OCI-LY3 (cell line): ENCODE measurements at regions not wholly inside any gene's neighbourhood (a gene's known extent, or its start where the extent isn't known, plus 50 kb on each side); places are given as distances from the start of the nearest gene placed in this dataset.
"Not testable (repeated sequence)": the region's sequence is repeated elsewhere in the genome, so short reads cannot be mapped to it uniquely, and the experiment has no call there.

ENCODE experiments used
- H2AFZ ChIP-seq: fragments of 200-600, 300-600 bp; shearing (Covaris generic); 2 replicates; pipeline ENCODE4 v1.6.0; 2014; ENCODE audit warnings: antibody characterized with exemption, low read depth, low read length
- H3K27ac ChIP-seq: fragments of 200-600, 300-600 bp; sonication (generic); 2 replicates; pipeline ENCODE4 v1.5.1; 2014; ENCODE audit warnings: mild to moderate bottlenecking, low read length, moderate library complexity, mixed read lengths
- H3K27me3 ChIP-seq: fragments of 200-600, 300-600 bp; sonication (generic); 2 replicates; pipeline ENCODE4 v1.6.1; 2014; ENCODE audit warnings: low read depth, low read length, mixed read lengths
- H3K36me3 ChIP-seq: fragments of 200-600, 300-600 bp; sonication (generic); replicated peaks from 2 replicates; pipeline ENCODE3; 2014; ENCODE audit warnings: low read depth, low read length, mixed read lengths
- H3K4me1 ChIP-seq: fragments of 300-600, 200-600 bp; sonication (generic); 2 replicates; pipeline ENCODE4 v1.6.1; 2014; ENCODE audit warnings: low read length, mixed read lengths
- H3K4me2 ChIP-seq: fragments of 200-600, 300-600 bp; sonication (generic); 2 replicates; pipeline ENCODE4 v1.6.1; 2014; ENCODE audit warnings: low read length, mixed read lengths
- H3K4me3 ChIP-seq: fragments of 300-600, 200-600 bp; sonication (generic); 2 replicates; pipeline ENCODE4 v1.5.1; 2014; ENCODE audit warnings: antibody characterized with exemption, mild to moderate bottlenecking, low read length, moderate library complexity
- H3K79me2 ChIP-seq: fragments of 300-600, 200-600 bp; shearing (Covaris generic); 2 replicates; pipeline ENCODE4 v1.6.1; 2014; ENCODE audit warnings: mild to moderate bottlenecking, low read length, mixed read lengths
- H3K9ac ChIP-seq: fragments of 300-600, 200-600 bp; shearing (Covaris generic); 2 replicates; pipeline ENCODE4 v1.6.0; 2014; ENCODE audit warnings: mild to moderate bottlenecking, low read length, moderate library complexity
- H3K9me3 ChIP-seq: fragments of 200-600, 300-600 bp; shearing (Covaris generic); 2 replicates; pipeline ENCODE4 v1.6.1; 2014; ENCODE audit warnings: low read length, mixed read lengths; ENCODE audit not compliant: insufficient read depth
- H4K20me1 ChIP-seq: fragments of 200-600, 300-600 bp; sonication (generic); 2 replicates; pipeline ENCODE4 v1.6.1; 2016; ENCODE audit warnings: low read length, mixed read lengths; ENCODE audit not compliant: insufficient read depth

- H3K9ac ChIP-seq, H3K4me1 ChIP-seq, H3K27ac ChIP-seq, H3K9me3 ChIP-seq, H2AFZ ChIP-seq, H4K20me1 ChIP-seq, H3K36me3 ChIP-seq, H3K79me2 ChIP-seq, H3K27me3 ChIP-seq, H3K4me2 ChIP-seq, H3K4me3 ChIP-seq: not testable (repeated sequence)
These were observed 126.0 kb downstream of the POTEM start for GRCh38 chr14:19093227-19093626.

- H3K27me3 ChIP-seq, H4K20me1 ChIP-seq, H3K4me3 ChIP-seq, H3K4me1 ChIP-seq, H3K79me2 ChIP-seq, H3K9ac ChIP-seq, H3K36me3 ChIP-seq, H3K9me3 ChIP-seq, H2AFZ ChIP-seq, H3K4me2 ChIP-seq, H3K27ac ChIP-seq: not testable (repeated sequence)
These were observed 127.5 kb downstream of the POTEM start for GRCh38 chr14:19094731-19095130.

DNA sequence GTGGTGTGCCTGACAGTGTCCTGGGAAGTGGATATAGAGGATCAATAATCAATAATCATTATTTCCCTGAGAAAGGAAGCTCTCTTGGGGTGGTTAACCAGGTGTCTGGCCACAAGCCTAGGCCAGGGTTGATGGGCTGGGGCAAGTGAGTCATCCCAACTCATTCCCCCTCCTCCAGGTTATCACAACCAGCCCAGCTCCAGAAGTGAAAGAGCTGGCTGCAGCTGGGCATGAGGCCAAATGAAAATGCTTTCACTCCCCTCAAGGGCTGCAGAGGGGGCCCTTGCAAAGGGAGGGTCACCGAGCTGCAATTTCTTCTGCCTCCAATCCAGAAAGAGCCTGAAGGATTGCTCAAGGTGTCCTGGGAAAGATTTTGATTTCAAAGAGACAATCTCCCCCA is 127.9 kb downstream of the POTEM start:
- not testable (repeated sequence) for H2AFZ ChIP-seq, H3K36me3 ChIP-seq, H3K4me2 ChIP-seq, H3K4me1 ChIP-seq, H3K9ac ChIP-seq, H4K20me1 ChIP-seq, H3K4me3 ChIP-seq, H3K27ac ChIP-seq, H3K79me2 ChIP-seq, H3K9me3 ChIP-seq, H3K27me3 ChIP-seq

GRCh38 chr14:19096467-19096866 is 129.2 kb downstream of the POTEM start:
- not testable (repeated sequence) for H3K4me2 ChIP-seq, H3K79me2 ChIP-seq, H3K4me3 ChIP-seq, H3K27me3 ChIP-seq, H4K20me1 ChIP-seq, H3K4me1 ChIP-seq, H3K27ac ChIP-seq, H3K36me3 ChIP-seq, H3K9me3 ChIP-seq, H2AFZ ChIP-seq, H3K9ac ChIP-seq

GRCh38 chr14:19096876-19097275 is 129.6 kb downstream of the POTEM start:
- H3K79me2 ChIP-seq, H3K9ac ChIP-seq, H3K4me1 ChIP-seq, H3K27ac ChIP-seq, H3K4me2 ChIP-seq, H3K4me3 ChIP-seq, H3K36me3 ChIP-seq, H2AFZ ChIP-seq, H3K9me3 ChIP-seq, H4K20me1 ChIP-seq, H3K27me3 ChIP-seq: not testable (repeated sequence)

DNA sequence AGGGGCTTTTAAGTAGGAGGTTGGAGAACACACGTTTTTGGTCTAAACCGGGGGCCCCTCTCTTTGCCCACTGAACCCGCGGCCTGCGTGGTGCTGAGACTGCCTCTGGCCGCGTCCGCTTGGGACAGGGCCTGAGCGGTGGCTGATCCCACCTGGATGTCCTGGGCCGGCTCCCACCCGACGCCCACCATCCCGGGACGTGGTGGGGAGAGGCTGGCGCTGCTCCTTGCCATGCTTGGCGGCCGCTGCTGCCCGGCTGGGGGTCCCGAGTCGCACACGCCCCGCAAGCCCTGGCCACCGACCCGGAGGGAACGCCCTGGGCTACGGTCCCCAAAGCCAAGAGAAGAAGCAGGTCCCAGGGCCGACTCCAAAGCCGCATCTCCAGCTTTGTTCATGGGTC is 130.1 kb downstream of the POTEM start:
- not testable (repeated sequence) for H2AFZ ChIP-seq, H3K36me3 ChIP-seq, H3K4me1 ChIP-seq, H4K20me1 ChIP-seq, H3K4me2 ChIP-seq, H3K79me2 ChIP-seq, H3K27ac ChIP-seq, H3K4me3 ChIP-seq, H3K27me3 ChIP-seq, H3K9me3 ChIP-seq, H3K9ac ChIP-seq

DNA sequence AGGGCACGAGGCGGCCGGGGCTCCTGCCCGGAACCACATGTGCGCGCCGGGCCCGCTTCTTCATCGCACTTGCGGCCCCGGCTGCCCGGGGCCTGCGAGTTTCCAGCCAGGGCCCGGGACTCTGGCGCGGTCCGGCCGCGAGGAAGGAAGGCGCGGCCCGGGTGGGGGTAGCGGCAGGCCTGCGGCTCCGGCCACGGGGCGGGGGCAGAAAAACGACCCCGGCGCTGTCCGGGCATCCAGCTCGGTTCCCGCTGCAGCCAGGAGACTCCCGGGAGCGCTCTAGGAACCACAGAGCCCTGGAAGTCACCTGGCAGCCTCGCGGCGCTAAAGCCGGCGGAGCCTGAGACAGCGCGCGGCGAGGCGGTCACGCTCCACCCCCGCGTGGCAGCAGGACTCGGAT is 130.5 kb downstream of the POTEM start:
- not testable (repeated sequence) for H3K4me1 ChIP-seq, H2AFZ ChIP-seq, H3K79me2 ChIP-seq, H3K27me3 ChIP-seq, H3K27ac ChIP-seq, H3K9me3 ChIP-seq, H4K20me1 ChIP-seq, H3K36me3 ChIP-seq, H3K4me2 ChIP-seq, H3K9ac ChIP-seq, H3K4me3 ChIP-seq

DNA sequence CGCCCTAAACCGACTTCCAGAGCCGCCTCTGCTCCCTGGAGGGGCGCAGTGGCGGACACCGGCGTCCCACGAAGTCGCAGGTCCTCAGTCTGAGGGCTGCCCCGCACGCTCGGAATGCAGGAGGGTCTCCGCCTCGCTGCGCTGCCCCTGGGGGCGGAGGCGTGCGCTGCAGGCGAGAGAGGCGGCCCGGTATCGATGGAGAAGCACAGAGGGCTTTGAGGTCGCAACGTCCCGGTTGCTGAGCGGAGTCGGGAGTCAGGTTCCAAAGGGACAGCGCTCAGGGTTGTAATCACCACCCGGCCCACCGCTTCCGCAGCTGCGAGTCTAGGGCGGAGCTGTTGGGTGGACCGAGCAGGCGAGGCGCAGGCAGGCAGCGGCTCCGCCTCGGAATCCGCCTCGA is 131.0 kb downstream of the POTEM start:
- not testable (repeated sequence) for H3K4me2 ChIP-seq, H3K27ac ChIP-seq, H3K4me1 ChIP-seq, H2AFZ ChIP-seq, H3K27me3 ChIP-seq, H3K36me3 ChIP-seq, H3K9me3 ChIP-seq, H3K79me2 ChIP-seq, H4K20me1 ChIP-seq, H3K9ac ChIP-seq, H3K4me3 ChIP-seq

DNA sequence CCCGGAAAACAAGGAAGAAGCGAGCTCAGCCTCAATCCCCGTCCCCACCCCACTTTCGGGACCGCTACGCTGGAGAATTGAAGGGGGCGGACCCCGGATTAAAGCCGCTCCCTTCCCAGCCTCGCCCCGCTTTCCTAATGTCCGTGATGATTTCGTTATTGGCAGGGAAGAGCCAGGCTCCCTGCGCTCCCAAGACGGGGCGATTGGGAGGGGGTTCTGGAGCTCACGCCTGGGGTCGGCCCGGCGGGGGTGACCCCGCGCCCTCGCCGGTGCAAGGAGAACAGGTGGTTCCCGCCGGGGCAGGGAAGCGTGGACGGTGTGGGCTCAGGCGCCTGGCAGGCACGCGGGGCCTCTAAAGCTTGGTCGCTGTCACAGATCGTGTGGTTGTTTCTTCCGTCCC is 131.5 kb downstream of the POTEM start:
- not testable (repeated sequence) for H4K20me1 ChIP-seq, H2AFZ ChIP-seq, H3K4me2 ChIP-seq, H3K36me3 ChIP-seq, H3K27me3 ChIP-seq, H3K27ac ChIP-seq, H3K4me3 ChIP-seq, H3K9ac ChIP-seq, H3K4me1 ChIP-seq, H3K9me3 ChIP-seq, H3K79me2 ChIP-seq

DNA sequence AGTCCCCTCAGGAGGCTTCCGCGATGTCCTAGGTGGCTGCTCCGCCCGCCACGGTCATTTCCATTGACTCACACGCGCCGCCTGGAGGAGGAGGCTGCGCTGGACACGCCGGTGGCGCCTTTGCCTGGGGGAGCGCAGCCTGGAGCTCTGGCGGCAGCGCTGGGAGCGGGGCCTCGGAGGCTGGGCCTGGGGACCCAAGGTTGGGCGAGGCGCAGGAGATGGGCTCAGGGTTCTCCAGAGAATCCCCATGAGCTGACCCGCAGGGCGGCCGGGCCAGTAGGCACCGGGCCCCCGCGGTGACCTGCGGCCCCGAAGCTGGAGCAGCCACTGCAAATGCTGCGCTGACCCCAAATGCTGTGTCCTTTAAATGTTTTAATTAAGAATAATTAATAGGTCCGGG is 132.1 kb downstream of the POTEM start:
- H4K20me1 ChIP-seq, H3K9me3 ChIP-seq, H3K4me1 ChIP-seq, H3K27me3 ChIP-seq, H2AFZ ChIP-seq, H3K79me2 ChIP-seq, H3K27ac ChIP-seq, H3K36me3 ChIP-seq, H3K4me2 ChIP-seq, H3K4me3 ChIP-seq, H3K9ac ChIP-seq: not testable (repeated sequence)
